GM23338 (cell line): ENCODE measurements at regions not wholly inside any gene's neighbourhood (a gene's known extent, or its start where the extent isn't known, plus 50 kb on each side); places are given as distances from the start of the nearest gene placed in this dataset.

Source experiments
- ATAC-seq: fragments of 200-7000 bp; cut with Tn5 transposase; 3 replicates; pipeline ENCODE4 v1.9.1; 2020
- DNase-seq: peaks from one replicate; pipeline ENCODE4 v3.0.0-alpha.2; 2015; ENCODE audit warnings: low spot score
- H2AFZ ChIP-seq: fragments of 200-600 bp; sonication (generic); 2 replicates; pipeline ENCODE4 v1.8.0; 2016; ENCODE audit warnings: antibody characterized with exemption, mild to moderate bottlenecking, moderate library complexity
- H3F3A ChIP-seq: fragments of 200-600 bp; sonication (generic); replicated peaks from 2 replicates; pipeline ENCODE4 v1.8.0; 2017; ENCODE audit warnings: antibody characterized with exemption, mixed run types, low read depth
- H3K27ac ChIP-seq: fragments of 200-600 bp; sonication (generic); 2 replicates; pipeline ENCODE4 v1.6.1; 2016; ENCODE audit warnings: low read depth
- H3K27me3 ChIP-seq: fragments of 200-600 bp; sonication (generic); 2 replicates; pipeline ENCODE4 v1.8.0; 2016; ENCODE audit warnings: mild to moderate bottlenecking, mixed run types, moderate library complexity; ENCODE audit not compliant: insufficient read depth
- H3K36me3 ChIP-seq: fragments of 200-600 bp; sonication (generic); 2 replicates; pipeline ENCODE4 v1.8.0; 2016; ENCODE audit warnings: mild to moderate bottlenecking; ENCODE audit not compliant: insufficient read depth
- H3K4me1 ChIP-seq: fragments of 200-600 bp; sonication (generic); 2 replicates; pipeline ENCODE4 v1.8.0; 2016; ENCODE audit warnings: mild to moderate bottlenecking, moderate library complexity; ENCODE audit not compliant: insufficient read depth
- H3K4me2 ChIP-seq: fragments of 200-600 bp; sonication (generic); 2 replicates; pipeline ENCODE4 v1.7.1; 2017; ENCODE audit warnings: mixed run types
- H3K4me3 ChIP-seq: fragments of 200-600 bp; sonication (generic); 2 replicates; pipeline ENCODE4 v1.6.1; 2016; ENCODE audit warnings: mixed run types
- H3K79me2 ChIP-seq: fragments of 200-600 bp; sonication (generic); replicated peaks from 2 replicates; pipeline ENCODE4 v1.8.0; 2017; ENCODE audit warnings: mild to moderate bottlenecking; ENCODE audit not compliant: insufficient read depth
- H3K9me2 ChIP-seq: fragments of 200-600 bp; sonication (generic); 2 replicates; pipeline ENCODE4 v1.8.0; 2017; ENCODE audit not compliant: insufficient read depth
- H4K20me1 ChIP-seq: fragments of 200-600 bp; sonication (generic); replicated peaks from 2 replicates; pipeline ENCODE4 v1.8.0; 2017; ENCODE audit warnings: mild to moderate bottlenecking; ENCODE audit not compliant: insufficient read depth
- H3K27ac Mint-ChIP-seq: 2 replicates; pipeline ENCODE4 v1.8.0; 2020; ENCODE audit warnings: inconsistent platforms, mild to moderate bottlenecking, moderate library complexity, mixed read lengths
- H3K27me3 Mint-ChIP-seq: 3 replicates; pipeline ENCODE4 v1.8.0; 2022; ENCODE audit warnings: low read depth, mild to moderate bottlenecking, moderate library complexity, mixed read lengths, inconsistent platforms; ENCODE audit not compliant: insufficient read depth, poor library complexity
- H3K36me3 Mint-ChIP-seq: 3 replicates; pipeline ENCODE4 v1.8.0; 2021; ENCODE audit warnings: low read depth, mild to moderate bottlenecking, inconsistent platforms, moderate library complexity, mixed read lengths
- H3K4me1 Mint-ChIP-seq: 3 replicates; pipeline ENCODE4 v1.8.0; 2020; ENCODE audit warnings: mild to moderate bottlenecking, inconsistent platforms, mixed read lengths
- H3K4me3 Mint-ChIP-seq: 3 replicates; pipeline ENCODE4 v1.8.0; 2021; ENCODE audit warnings: moderate library complexity, mild to moderate bottlenecking, inconsistent platforms, mixed read lengths
- H3K9me3 Mint-ChIP-seq: 3 replicates; pipeline ENCODE4 v1.8.0; 2020; ENCODE audit warnings: moderate library complexity, mild to moderate bottlenecking, inconsistent platforms, mixed read lengths
- CREB1 ChIP-seq: fragments of 250-450 bp; sonication (Bioruptor Pico); IDR thresholded peaks from 2 replicates; pipeline ENCODE4 v1.5.0; 2020; ENCODE audit warnings: low read depth, mild to moderate bottlenecking, moderate library complexity
- CTCF ChIP-seq, 2 experiments: fragments of 200-600 bp in 1 of 2; sonication (generic) in 1 of 2; conservative IDR thresholded peaks; 2 replicates each; pipeline versions ENCODE4 v1.5.1 to v1.6.1; 2016 to 2017; ENCODE audit warnings: antibody characterized with exemption in 2 of 2, low read depth in 2 of 2, mild to moderate bottlenecking in 2 of 2, moderate library complexity in 1 of 2
- ETS1 ChIP-seq: IDR thresholded peaks from 2 replicates; pipeline ENCODE4 v1.6.1; 2016; ENCODE audit warnings: antibody characterized with exemption
- EZH2 ChIP-seq: fragments of 200-600 bp; sonication (generic); IDR thresholded peaks from one replicate; pipeline ENCODE4 v1.8.0; 2017; ENCODE audit warnings: antibody characterized with exemption, mild to moderate bottlenecking, low read depth; ENCODE audit not compliant: unreplicated experiment
- EZH2phosphoT487 ChIP-seq: fragments of 200-600 bp; sonication (generic); IDR thresholded peaks from one replicate; pipeline ENCODE4 v1.8.1; 2018; ENCODE audit warnings: antibody characterized with exemption; ENCODE audit not compliant: unreplicated experiment
- JUNB ChIP-seq: IDR thresholded peaks from one replicate; pipeline ENCODE4 v1.6.1; 2016; ENCODE audit warnings: antibody characterized with exemption; ENCODE audit not compliant: unreplicated experiment
- NANOG ChIP-seq: IDR thresholded peaks from 2 replicates; pipeline ENCODE4 v1.6.1; 2016; ENCODE audit warnings: antibody characterized with exemption, borderline replicate concordance
- POLR2AphosphoS5 ChIP-seq: IDR thresholded peaks from 2 replicates; pipeline ENCODE4 v1.6.1; 2016; ENCODE audit warnings: antibody characterized with exemption, low read depth
- STAT1 ChIP-seq: IDR thresholded peaks from one replicate; pipeline ENCODE4 v1.6.1; 2016; ENCODE audit warnings: antibody characterized with exemption; ENCODE audit not compliant: unreplicated experiment
- ZNF114 ChIP-seq: fragments of 250-450 bp; sonication (Bioruptor Pico); IDR thresholded peaks from 2 replicates; pipeline ENCODE4 v1.5.0; 2020; ENCODE audit warnings: mild to moderate bottlenecking, moderate library complexity
- ZNF331 ChIP-seq: fragments of 250-450 bp; sonication (Bioruptor Pico); IDR thresholded peaks from 2 replicates; pipeline ENCODE4 v1.5.0; 2020; ENCODE audit warnings: low read depth, mild to moderate bottlenecking, moderate library complexity
- TF ChIP-seq, protein P1 (sequence below): IDR thresholded peaks from one replicate; pipeline ENCODE4 v1.6.1; 2018; ENCODE audit warnings: antibody characterized with exemption; ENCODE audit not compliant: unreplicated experiment

GRCh38 chr12:131379738-131380137, 331.2 kb upstream of the SFSWAP start:
- Mint-ChIP-seq H3K27me3 (peaks cover 11% of the 10 kb centered on the region), H3K36me3 (no peaks in the 10 kb centered on the region; the same call in 2 of the 3 replicates), H3K9me3 (no peaks in the 10 kb centered on the region), H3K27ac (no peak overlapping the region), H3K4me1 (peaks cover 17% of the 10 kb centered on the region), H3K4me3 (no peak overlapping the region)
- H4K20me1 ChIP-seq = no peaks in the 10 kb centered on the region
- H2AFZ ChIP-seq = no peak overlapping the region
- no peaks in the 10 kb centered on the region for H3K36me3 ChIP-seq
- no peak for TF ChIP-seq CREB1 (CRISPR knock-in tag)
- TF ChIP-seq, protein P1, sequence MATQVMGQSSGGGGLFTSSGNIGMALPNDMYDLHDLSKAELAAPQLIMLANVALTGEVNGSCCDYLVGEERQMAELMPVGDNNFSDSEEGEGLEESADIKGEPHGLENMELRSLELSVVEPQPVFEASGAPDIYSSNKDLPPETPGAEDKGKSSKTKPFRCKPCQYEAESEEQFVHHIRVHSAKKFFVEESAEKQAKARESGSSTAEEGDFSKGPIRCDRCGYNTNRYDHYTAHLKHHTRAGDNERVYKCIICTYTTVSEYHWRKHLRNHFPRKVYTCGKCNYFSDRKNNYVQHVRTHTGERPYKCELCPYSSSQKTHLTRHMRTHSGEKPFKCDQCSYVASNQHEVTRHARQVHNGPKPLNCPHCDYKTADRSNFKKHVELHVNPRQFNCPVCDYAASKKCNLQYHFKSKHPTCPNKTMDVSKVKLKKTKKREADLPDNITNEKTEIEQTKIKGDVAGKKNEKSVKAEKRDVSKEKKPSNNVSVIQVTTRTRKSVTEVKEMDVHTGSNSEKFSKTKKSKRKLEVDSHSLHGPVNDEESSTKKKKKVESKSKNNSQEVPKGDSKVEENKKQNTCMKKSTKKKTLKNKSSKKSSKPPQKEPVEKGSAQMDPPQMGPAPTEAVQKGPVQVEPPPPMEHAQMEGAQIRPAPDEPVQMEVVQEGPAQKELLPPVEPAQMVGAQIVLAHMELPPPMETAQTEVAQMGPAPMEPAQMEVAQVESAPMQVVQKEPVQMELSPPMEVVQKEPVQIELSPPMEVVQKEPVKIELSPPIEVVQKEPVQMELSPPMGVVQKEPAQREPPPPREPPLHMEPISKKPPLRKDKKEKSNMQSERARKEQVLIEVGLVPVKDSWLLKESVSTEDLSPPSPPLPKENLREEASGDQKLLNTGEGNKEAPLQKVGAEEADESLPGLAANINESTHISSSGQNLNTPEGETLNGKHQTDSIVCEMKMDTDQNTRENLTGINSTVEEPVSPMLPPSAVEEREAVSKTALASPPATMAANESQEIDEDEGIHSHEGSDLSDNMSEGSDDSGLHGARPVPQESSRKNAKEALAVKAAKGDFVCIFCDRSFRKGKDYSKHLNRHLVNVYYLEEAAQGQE = no peak
- no peak overlapping the region for H3K4me2 ChIP-seq
- H3K4me1 ChIP-seq = no peaks in the 10 kb centered on the region
- H3K27me3 ChIP-seq = no peaks in the 10 kb centered on the region
- H3F3A ChIP-seq = no peaks in the 10 kb centered on the region
- no peak overlapping the region for H3K27ac ChIP-seq
- H3K4me3 ChIP-seq = no peak overlapping the region
- no peaks in the 10 kb centered on the region for H3K9me2 ChIP-seq
- ATAC-seq (no peak), DNase-seq (no peak)
- no peaks in the 10 kb centered on the region for H3K79me2 ChIP-seq

- Histone ChIP-seq H3K27ac (no peak overlapping the region), H3K79me2 (no peaks in the 10 kb centered on the region), H2AFZ (peak overlapping the region; percentile 84), H3K4me2 (peak overlapping the region; percentile 64), H3K27me3 (no peaks in the 10 kb centered on the region), H3K36me3 (no peaks in the 10 kb centered on the region), H3K4me3 (no peak overlapping the region), H3F3A (no peaks in the 10 kb centered on the region), H3K9me2 (no peaks in the 10 kb centered on the region), H3K4me1 (no peaks in the 10 kb centered on the region), H4K20me1 (no peaks in the 10 kb centered on the region)
- peak overlapping the region; percentile 16; the same call in 2 of the 3 replicates for H3K4me3 Mint-ChIP-seq
- no peak overlapping the region for H3K27ac Mint-ChIP-seq
- H3K27me3 Mint-ChIP-seq = peaks cover 11% of the 10 kb centered on the region
- H3K9me3 Mint-ChIP-seq = no peaks in the 10 kb centered on the region
- DNase-seq (no peak), ATAC-seq (peak; percentile 7; the same call in 2 of the 3 replicates)
- H3K4me1 Mint-ChIP-seq = peaks cover 17% of the 10 kb centered on the region
- no peaks in the 10 kb centered on the region for H3K36me3 Mint-ChIP-seq
- TF ChIP-seq NANOG (no peak), STAT1 (no peak), CREB1 (CRISPR knock-in tag) (no peak), ZNF114 (CRISPR knock-in tag) (no peak), EZH2phosphoT487 (no peak), ZNF331 (CRISPR knock-in tag) (no peak), JUNB (no peak), EZH2 (no peak), POLR2AphosphoS5 (no peak), CTCF (conservative IDR thresholded peaks at IDR 0.05; ENCODE audit: low read depth in 2 of 2) (no peak), ETS1 (no peak)
- TF ChIP-seq, protein P1 = no peak
These were observed 330.5 kb upstream of the SFSWAP start for GRCh38 chr12:131380220-131380964.
